HCT116 (cell line): ENCODE measurements at regions not wholly inside any gene's neighbourhood (a gene's known extent, or its start where the extent isn't known, plus 50 kb on each side); places are given as distances from the start of the nearest gene placed in this dataset.

Source experiments
- ATAC-seq: fragments of 200-7000 bp; cut with Tn5 transposase; 2 replicates; pipeline ENCODE4 v1.9.1; 2020; ENCODE audit warnings: mild to moderate bottlenecking, moderate library complexity
- BruUV-seq: library from RNA; stranded (reverse); fragments of 400-500 nt; replicated peaks from 2 replicates; lab custom pipeline; 2021; lab: Mats Ljungman, UMichigan
- CTCF ChIA-PET: fragments of 300-600 bp; sonication (Branson Sonifier 250); formaldehyde crosslinking; loops from one replicate; lab custom pipeline; 2021; ENCODE audit warnings: antibody characterized with exemption; lab: Charles Lee
- POLR2A ChIA-PET: fragments of 300-600, 350-600 bp; sonication (Branson Sonifier 250); formaldehyde crosslinking; loops from one replicate; lab custom pipeline; 2021; ENCODE audit warnings: antibody characterized with exemption; lab: Charles Lee
- RAD21 ChIA-PET, 2 experiments: fragments of 300-600 bp; sonication (Branson Sonifier 250); formaldehyde crosslinking; loops; one replicate each; lab custom pipeline; 2023; ENCODE audit warnings: low total read pairs in 2 of 2; ENCODE audit not compliant: uncharacterized antibody in 2 of 2, unreplicated experiment in 2 of 2, low non-redundant PET in 1 of 2; lab: Charles Lee
- DNase-seq: peaks from one replicate; pipeline ENCODE4 v3.0.0-alpha.2; 2010; ENCODE audit warnings: low read depth, low spot score
- H2AFZ ChIP-seq: fragments of 200-600 bp; shearing (Covaris generic), sonication (generic); 2 replicates; pipeline ENCODE4 v1.6.1; 2017; ENCODE audit warnings: low read depth, mixed run types, mixed read lengths, antibody characterized with exemption, low read length; ENCODE audit not compliant: poor library complexity, severe bottlenecking
- H3K27ac ChIP-seq: 2 replicates; pipeline ENCODE4 v1.5.1; 2012; ENCODE audit warnings: low read depth, low read length
- H3K27me3 ChIP-seq: fragments of 200-600 bp; sonication (generic); 2 replicates; pipeline ENCODE4 v1.6.1; 2016; ENCODE audit warnings: mixed run types, low read length, mixed read lengths; ENCODE audit not compliant: insufficient read depth
- H3K36me3 ChIP-seq, 2 experiments: fragments of 200-500 bp in 1 of 2; fragments of 200-600 bp in 1 of 2; sonication (Bioruptor generic) in 1 of 2; sonication (generic) in 1 of 2; 2 replicates each; pipeline versions ENCODE4 v1.5.1 to v1.6.1; 2014 to 2016; ENCODE audit warnings: low read length in 2 of 2, inconsistent platforms in 1 of 2, mixed read lengths in 1 of 2, mixed run types in 1 of 2; ENCODE audit not compliant: insufficient read depth in 2 of 2, control insufficient read depth in 1 of 2
- H3K4me1 ChIP-seq, 2 experiments: fragments of 200-600 bp in 1 of 2; sonication (generic) in 1 of 2; 2 replicates each; pipeline versions ENCODE4 v1.5.1 to v1.6.1; 2012 to 2017; ENCODE audit warnings: low read length in 2 of 2, inconsistent platforms in 1 of 2, mild to moderate bottlenecking in 1 of 2, mixed read lengths in 1 of 2, mixed run types in 1 of 2, moderate library complexity in 1 of 2; ENCODE audit not compliant: insufficient read depth in 2 of 2, control insufficient read depth in 1 of 2
- H3K4me2 ChIP-seq: fragments of 200-600 bp; sonication (generic); 2 replicates; pipeline ENCODE4 v1.6.1; 2017; ENCODE audit warnings: mixed run types, low read length, mixed read lengths
- H3K4me3 ChIP-seq, 2 experiments: fragments of 200-600 bp in 1 of 2; sonication (generic) in 1 of 2; replicated peaks in 1 of 2; 2 replicates each; pipeline ENCODE4 v1.5.1; 2011 to 2016; ENCODE audit warnings: low read length in 2 of 2, control low read depth in 1 of 2, low read depth in 1 of 2, mild to moderate bottlenecking in 1 of 2, mixed read lengths in 1 of 2, mixed run types in 1 of 2
- H3K79me2 ChIP-seq: fragments of 200-600 bp; sonication (generic); 2 replicates; pipeline ENCODE4 v1.6.1; 2017; ENCODE audit warnings: mild to moderate bottlenecking, mixed run types, low read length, moderate library complexity, mixed read lengths; ENCODE audit not compliant: insufficient read depth
- H3K9ac ChIP-seq: fragments of 200-600 bp; sonication (generic); 2 replicates; pipeline ENCODE4 v1.6.1; 2016; ENCODE audit warnings: low read length, mixed read lengths
- H3K9me2 ChIP-seq: fragments of 200-600 bp; sonication (generic), shearing (Covaris generic); 2 replicates; pipeline ENCODE4 v1.6.1; 2017; ENCODE audit warnings: mixed run types, mild to moderate bottlenecking, moderate library complexity; ENCODE audit not compliant: insufficient read depth
- H3K9me3 ChIP-seq, 2 experiments: fragments of 200-500 bp in 1 of 2; fragments of 200-600 bp in 1 of 2; sonication (Bioruptor generic) in 1 of 2; sonication (generic) in 1 of 2; 2 replicates each; pipeline ENCODE4 v1.6.1; 2014 to 2017; ENCODE audit warnings: low read length in 2 of 2, mixed read lengths in 2 of 2, inconsistent platforms in 1 of 2, low read depth in 1 of 2, mild to moderate bottlenecking in 1 of 2, mixed run types in 1 of 2, moderate library complexity in 1 of 2; ENCODE audit not compliant: control insufficient read depth in 1 of 2, insufficient read depth in 1 of 2
- H4K20me1 ChIP-seq: fragments of 200-600 bp; sonication (generic), shearing (Covaris generic); 2 replicates; pipeline ENCODE4 v1.6.1; 2017; ENCODE audit warnings: mixed run types, mild to moderate bottlenecking, moderate library complexity; ENCODE audit not compliant: insufficient read depth
- CTCF ChIP-seq, 3 experiments: fragments of 200-600 bp in 1 of 3; sonication (generic) in 1 of 3; IDR thresholded peaks in 2 of 3; conservative IDR thresholded peaks in 1 of 3; 2 replicates each; pipeline ENCODE4 v1.5.1; 2012 to 2017; ENCODE audit warnings: low read depth in 2 of 3, low read length in 2 of 3, antibody characterized with exemption in 1 of 3, borderline replicate concordance in 1 of 3, control low read depth in 1 of 3, mild to moderate bottlenecking in 1 of 3, mixed read lengths in 1 of 3, mixed run types in 1 of 3, moderate library complexity in 1 of 3; ENCODE audit not compliant: insufficient read depth in 1 of 3
- EZH2phosphoT487 ChIP-seq: fragments of 200-600 bp; IDR thresholded peaks from 2 replicates; pipeline ENCODE4 v1.6.1; 2018; ENCODE audit warnings: antibody characterized with exemption, borderline replicate concordance
- JUND ChIP-seq: IDR thresholded peaks from 2 replicates; pipeline ENCODE4 v1.6.1; 2012
- MAX ChIP-seq: IDR thresholded peaks from 2 replicates; pipeline ENCODE4 v1.6.1; 2012
- POLR2A ChIP-seq: IDR thresholded peaks from 2 replicates; pipeline ENCODE4 v1.7.0; 2011; ENCODE audit warnings: borderline replicate concordance; ENCODE audit not compliant: insufficient read depth, insufficient read length; ENCODE audit errors: extremely low read depth
- POLR2AphosphoS5 ChIP-seq: IDR thresholded peaks from 2 replicates; pipeline ENCODE4 v1.6.1; 2011; ENCODE audit warnings: mild to moderate bottlenecking, low read depth, low read length, moderate library complexity
- SIN3A ChIP-seq: IDR thresholded peaks from 2 replicates; pipeline ENCODE4 v1.6.1; 2012; ENCODE audit warnings: low read depth
- intact Hi-C: fragments of 100-400 bp; cut with micrococcal nuclease; formaldehyde crosslinking; loops from 2 replicates; pipeline ENCODE4 v1.10.0; 2022

- TF ChIP-seq EZH2phosphoT487 (no peak), JUND (no peak)
These were observed 257.7 kb upstream of the PEX5L start (continued) for GRCh38 chr3:180294282-180295027.

- no peak overlapping the region for H3K4me3 ChIP-seq
- H2AFZ ChIP-seq: no peak overlapping the region
- ChIA-PET RAD21 (no interaction called here), CTCF (no interaction called here), POLR2A (no interaction called here)
- no peaks in the 10 kb centered on the region for H4K20me1 ChIP-seq
- H3K4me2 ChIP-seq: no peak overlapping the region
- ATAC-seq (no peak), DNase-seq (no peak)
- no peaks in the 10 kb centered on the region for H3K9me3 ChIP-seq
- BruUV-seq: no TSS peak
- TF ChIP-seq POLR2A (no peak), MAX (no peak), SIN3A (no peak), POLR2AphosphoS5 (no peak), CTCF (IDR thresholded peaks at IDR 0.05 in 2 of 3, conservative IDR thresholded peaks at IDR 0.05 in 1 of 3; ENCODE audit: borderline replicate concordance in 1 of 3, insufficient read depth in 1 of 3, low read depth in 2 of 3, low read length in 2 of 3) (no peak)
- H3K79me2 ChIP-seq: no peaks in the 10 kb centered on the region
- no peaks in the 10 kb centered on the region for H3K4me1 ChIP-seq
- no peaks in the 10 kb centered on the region for H3K36me3 ChIP-seq
- H3K9ac ChIP-seq: no peak overlapping the region
- 0 out of 2 replicates have a peak, but pooled peaks cover 4% of the 10 kb centered on the region for H3K27me3 ChIP-seq
- H3K9me2 ChIP-seq: no peaks in the 10 kb centered on the region
- H3K27ac ChIP-seq: no peak overlapping the region
- intact Hi-C loops: no loop called here
These were observed 259.1 kb upstream of the PEX5L start for GRCh38 chr3:180295811-180296210.
